ENCODE measurements at regions not wholly inside any gene's neighbourhood (a gene's known extent, or its start where the extent isn't known, plus 50 kb on each side); places are given as distances from the start of the nearest gene placed in this dataset.
A peak's percentile ranks its signal among the peaks of the same experiment; 100 is the strongest.

- no peak for DNase-seq
These were observed 286.8 kb downstream of the HACE1 start for GRCh38 chr6:104572901-104573300.

- no peak for DNase-seq
These were observed 293.3 kb downstream of the HACE1 start for GRCh38 chr6:104566411-104566810.

DNA sequence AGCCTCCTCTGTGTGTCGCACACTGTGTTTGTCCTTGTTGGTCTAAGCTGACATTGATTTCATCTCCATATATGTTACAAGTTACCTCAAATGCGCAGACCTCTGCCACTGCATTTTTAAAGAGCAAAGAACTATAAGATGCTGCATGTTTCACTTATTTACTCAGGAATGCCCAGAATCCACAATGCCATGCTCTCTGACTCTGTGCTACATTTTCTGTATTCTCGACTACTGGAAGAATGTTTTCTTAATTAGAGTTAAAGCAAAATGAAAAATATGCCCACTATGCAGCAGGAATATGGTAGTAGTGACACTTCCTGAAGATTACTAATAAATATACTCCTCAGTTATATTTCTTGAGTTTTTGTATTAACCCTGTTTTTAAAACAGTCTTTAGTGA lies 296.4 kb downstream of the HACE1 start:
- no peak for DNase-seq

DNA sequence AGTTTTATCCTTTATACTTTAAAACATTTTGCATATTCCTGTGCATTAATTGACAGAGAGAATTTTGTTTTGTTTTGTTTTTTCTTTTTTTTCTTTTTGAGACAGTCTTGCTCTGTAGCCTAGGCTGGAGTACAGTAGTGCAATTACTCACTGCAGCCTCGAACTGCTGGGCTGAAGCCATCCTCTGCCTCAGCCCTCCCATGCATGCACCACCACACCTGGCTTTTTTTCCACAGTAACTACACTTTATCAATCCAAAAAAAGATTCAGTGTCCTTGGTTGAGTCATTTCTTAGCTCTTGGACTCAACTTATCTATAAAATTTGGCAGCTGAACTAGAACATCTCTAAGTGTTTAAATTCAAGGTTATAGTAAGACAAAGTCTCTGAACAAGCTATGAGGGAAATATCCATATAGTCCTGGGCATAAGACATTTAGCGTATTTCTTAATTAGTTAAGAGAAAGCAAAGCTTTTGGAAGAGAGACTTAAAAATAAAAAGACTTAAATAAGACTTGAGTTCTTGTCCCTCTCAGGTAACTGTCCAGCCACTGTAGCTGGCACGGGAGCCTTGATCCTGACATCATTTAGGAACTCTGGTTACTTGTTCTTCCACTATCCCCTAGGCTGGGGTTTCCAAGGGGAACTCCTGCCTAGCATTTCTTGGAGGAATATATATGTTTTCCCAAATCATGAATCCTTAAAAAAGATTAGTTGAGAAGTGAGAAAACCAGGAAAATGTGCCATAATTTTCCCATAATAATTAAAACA lies 300.1 kb downstream of the HACE1 start:
- no peak for DNase-seq

DNA sequence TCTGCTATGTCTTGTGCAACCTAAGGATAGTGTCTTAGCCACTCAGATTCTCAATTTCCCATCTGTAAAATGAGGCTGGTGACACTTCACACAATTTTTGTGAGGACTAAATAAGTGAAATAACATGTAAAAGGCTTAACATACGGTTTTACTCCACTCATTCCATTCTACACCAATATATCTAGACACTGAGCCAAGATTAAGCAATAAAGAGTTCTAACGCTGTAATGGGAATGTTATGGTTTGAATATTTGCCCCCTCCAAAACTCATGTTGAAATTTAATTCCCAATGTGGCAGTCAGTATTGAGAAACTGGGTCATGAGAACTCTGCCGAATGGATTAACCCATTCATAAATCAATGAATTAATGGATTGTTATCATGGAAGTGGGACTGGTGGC lies 301.0 kb downstream of the HACE1 start:
- no peak for DNase-seq

- no peak for DNase-seq
These were observed 311.4 kb downstream of the HACE1 start for GRCh38 chr6:104548297-104548696.

DNA sequence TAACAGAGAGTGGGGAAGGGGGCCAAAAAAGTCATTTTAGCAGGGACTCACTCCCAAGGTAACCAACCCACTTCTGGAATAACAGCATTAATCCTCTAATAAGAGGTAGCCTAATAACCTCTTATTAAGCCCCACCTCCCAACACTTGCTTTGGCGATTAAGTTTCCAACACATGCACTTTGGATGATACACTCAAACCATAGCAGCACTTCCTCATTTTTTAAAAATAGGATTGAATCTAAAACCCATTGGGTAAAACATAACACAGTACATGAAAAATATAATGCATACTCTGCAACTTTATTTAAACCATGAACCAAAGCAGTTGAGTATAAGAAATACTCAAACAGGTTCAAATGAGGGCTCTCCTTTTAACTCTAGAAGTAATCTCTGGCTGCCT lies 318.3 kb downstream of the HACE1 start:
- DNase-seq, result no peak

GRCh38 chr6:104540743-104541142 lies 319.0 kb downstream of the HACE1 start:
- no peak for DNase-seq

DNA sequence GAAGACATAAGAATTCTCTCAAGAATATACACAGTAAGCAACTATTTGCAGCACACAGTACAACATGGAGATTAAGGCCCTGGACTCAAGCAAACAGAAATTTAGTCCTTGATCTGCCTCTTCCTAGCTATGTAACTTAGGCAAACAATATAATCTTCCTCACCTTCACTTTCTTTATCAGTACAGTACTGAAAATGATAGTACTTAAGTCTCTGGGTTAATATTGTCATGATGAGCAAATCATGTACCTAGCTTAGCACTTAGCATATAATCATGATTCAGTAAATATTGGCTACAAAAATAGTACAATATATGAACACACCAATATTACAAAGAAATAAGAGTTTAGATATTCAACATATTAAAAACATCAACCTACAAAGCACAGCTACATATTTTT lies 320.5 kb downstream of the HACE1 start:
- no peak for DNase-seq

- no peak for DNase-seq
These were observed 321.8 kb downstream of the HACE1 start for GRCh38 chr6:104537872-104538271.

GRCh38 chr6:104537180-104537579 lies 322.5 kb downstream of the HACE1 start:
- no peak for DNase-seq

DNA sequence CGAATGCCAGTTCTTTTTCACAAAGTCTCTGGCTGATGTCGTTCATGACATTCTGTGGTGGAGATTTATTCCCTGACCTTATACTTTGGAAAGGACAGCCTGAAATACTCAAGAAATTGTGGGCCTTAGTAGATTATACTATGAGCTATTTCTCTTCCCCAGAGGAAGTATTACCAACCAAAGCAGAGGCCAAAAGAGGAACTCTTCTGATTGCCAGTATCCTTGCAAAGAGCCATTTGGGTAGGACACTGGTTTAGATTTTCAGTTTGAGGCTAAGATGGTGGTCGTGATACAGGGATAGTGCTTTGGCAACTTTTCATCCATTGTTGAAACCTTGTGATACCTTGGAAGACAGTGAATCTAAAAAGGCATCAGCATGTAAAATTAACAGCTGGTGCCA lies 327.3 kb downstream of the HACE1 start:
- DNase-seq, result no peak

GRCh38 chr6:104531646-104532045 lies 328.1 kb downstream of the HACE1 start:
- DNase-seq, result no peak

GRCh38 chr6:104527761-104528415 lies 331.8 kb downstream of the HACE1 start:
- no peak for DNase-seq

DNA sequence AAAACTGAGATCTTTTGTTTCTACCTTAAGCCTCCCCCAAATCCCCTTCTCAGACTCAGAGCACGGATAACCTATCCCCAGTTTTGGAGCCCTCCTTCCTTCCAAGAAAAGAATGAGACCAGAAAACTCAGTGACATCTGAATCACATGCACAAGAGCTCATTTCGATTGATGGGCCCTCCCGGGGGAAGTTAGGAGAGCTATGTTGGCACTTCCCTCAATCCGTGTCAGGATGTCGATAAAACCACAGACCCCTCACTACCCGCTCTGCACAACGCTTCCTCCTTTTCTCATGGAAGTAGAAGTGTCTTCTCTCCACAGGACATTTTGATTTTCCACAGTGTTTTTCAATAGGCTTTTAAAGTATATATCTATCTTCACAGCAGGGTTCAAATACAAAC lies 332.4 kb downstream of the HACE1 start:
- no peak for DNase-seq

DNA sequence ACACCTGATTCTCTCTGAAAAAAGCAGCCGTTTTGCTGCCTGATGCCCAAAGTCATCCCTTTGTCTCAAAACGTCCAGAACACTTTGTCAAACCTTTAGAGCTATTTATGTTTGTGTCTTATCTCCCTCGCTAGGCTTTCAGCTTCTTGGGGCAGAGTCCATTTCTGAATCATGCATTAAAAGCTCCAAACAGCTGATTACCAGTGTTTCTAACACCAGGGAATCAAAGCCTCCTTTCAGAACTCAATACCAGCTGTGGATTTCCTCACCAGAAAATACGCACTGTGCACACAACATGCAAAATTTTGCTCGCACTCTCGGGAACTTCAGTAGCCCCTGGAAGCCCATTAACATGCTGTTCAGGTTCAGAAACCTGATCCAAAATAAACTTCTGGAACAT lies 333.3 kb downstream of the HACE1 start:
- DNase-seq, result peak; percentile 7

DNA sequence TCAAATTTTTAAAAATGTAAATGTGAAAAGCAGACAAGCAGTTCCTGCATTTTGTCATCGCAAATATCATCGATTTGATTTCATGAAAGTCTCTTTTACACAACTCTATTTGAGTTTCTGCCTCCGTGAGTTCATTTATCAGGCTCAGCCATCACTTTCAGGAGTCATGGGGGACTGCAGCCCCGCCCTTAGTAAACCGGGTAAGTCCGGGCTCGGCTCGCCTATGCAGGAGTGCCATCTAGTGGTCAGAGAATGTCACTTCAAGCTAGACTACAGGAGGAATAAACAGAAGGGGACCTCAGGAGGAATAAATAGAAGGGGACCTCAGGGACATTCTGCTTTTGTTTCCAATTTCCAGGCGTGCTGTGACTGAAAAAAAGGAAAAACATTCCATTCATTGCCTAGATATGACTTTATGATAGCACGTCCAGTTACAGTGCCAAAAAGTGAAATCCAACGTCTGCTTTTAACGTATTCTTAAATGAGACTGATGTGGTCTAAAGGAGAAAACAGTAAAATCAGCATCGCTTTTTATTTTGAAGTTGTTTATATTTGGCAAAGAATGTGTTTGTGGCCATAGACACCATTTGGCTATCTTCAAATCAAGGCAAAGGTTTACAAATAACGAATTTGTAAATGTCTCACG lies 333.9 kb downstream of the HACE1 start:
- DNase-seq, result peak; percentile 48

DNA sequence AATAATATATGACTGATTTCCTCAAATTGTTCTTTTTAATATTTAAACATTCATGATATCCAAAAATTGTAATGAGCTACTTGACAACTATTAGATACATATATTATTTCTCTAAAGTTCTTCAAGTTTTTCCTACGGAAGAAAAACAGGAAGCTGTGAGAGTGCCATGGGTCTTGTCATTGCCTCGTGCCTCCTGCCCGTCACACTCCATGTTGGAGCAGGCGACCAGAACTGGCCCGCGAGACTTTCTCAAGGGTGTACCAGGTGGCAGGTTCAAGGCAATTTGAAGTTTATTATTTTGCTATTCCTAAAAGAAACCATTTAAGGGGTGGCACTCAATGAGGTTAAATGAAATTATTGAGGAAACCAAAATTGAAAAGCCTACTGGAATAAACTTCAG lies 337.2 kb downstream of the HACE1 start:
- no peak for DNase-seq

GRCh38 chr6:104521176-104521575 lies 338.5 kb downstream of the HACE1 start:
- no peak for DNase-seq

DNA sequence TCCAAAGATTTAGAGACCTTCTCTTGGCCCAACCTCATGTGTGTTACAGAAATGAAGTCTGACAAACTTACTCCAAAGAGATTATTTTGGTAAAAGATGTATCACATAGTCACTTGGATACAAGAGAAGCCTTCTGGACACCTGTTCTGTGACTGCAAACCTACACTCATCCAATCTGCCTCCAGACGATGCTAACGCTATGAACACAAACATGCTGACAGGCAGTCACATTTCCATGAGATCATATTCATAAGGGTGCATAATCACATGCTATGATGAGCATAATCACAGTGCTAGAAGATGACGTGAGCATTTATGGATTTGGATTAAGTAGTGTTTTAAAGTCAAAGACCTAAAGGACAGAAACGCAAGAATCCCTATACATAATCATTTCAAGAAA lies 340.2 kb downstream of the HACE1 start:
- DNase-seq, result no peak

DNA sequence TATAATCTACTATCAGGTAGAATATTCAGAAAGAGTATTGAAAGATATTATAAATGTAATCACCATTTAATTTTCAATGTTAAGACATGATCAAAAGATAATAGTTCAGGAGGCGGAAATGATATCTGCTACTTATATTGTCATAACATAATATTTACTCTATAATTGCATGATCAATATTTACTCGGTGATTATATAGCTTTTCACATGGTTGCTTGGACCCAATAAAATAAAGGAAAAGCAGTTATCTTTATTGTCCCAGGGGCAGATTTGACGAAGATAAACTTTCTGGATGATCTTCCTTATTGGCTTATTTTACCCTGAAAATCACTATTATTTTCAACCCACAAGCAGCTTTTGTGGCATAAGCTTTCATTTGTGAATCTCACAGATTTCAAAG lies 350.4 kb downstream of the HACE1 start:
- DNase-seq, result no peak

- DNase-seq, result no peak
These were observed 353.3 kb downstream of the HACE1 start for GRCh38 chr6:104506429-104506828.

DNA sequence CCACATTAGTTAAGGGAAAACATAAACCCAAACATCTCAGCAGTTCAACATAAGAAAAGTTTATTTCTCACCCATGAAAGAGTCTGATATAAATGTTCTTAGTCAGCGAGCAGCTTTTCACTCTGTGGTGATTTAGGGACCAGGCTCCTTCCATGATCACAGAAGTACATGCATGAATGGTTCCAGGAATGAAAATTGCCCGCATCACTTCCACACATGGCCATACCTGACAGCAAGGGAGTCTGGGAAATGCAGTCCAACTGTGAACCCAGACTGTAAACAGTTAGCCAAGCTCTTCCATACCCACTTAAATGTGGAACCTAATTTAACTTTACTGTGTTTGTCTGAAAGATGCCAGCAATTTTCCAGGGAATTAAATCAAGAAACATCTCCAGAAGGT lies 353.9 kb downstream of the HACE1 start:
- no peak for DNase-seq

DNA sequence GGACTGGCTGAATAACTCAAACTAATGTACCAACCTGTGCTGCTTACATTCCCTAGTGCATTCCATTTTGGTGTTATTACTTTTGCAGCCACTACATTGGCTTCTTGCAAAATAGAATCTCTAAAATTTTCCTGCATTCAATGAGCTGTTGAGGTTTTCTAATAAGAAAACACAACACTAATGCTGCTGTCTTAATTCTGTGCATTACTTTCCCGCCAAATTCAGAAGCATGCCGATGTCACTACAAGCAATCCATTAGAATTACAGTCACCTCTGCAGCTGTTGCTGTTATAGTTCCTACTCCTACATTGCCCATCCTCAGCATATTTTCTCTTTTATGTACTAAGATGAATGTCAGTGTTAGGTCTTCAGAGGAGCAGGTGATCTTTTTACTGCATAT lies 359.5 kb downstream of the HACE1 start:
- no peak for DNase-seq

All from NCI-H2107 (cell line).